Liver (tissue), 8 donors: ENCODE measurements at regions not wholly inside any gene's neighbourhood (a gene's known extent, or its start where the extent isn't known, plus 50 kb on each side); places are given as distances from the start of the nearest gene placed in this dataset.

Source experiments
- DNase-seq: peaks from one replicate; pipeline ENCODE4 v3.0.0-alpha.2; 2017; ENCODE audit warnings: low spot score
- H3K27ac ChIP-seq, 2 donors: one replicate each; pipeline ENCODE4 v1.7.0; 2013; ENCODE audit warnings: inconsistent platforms in 2 of 2, low read length in 2 of 2, control low read depth in 1 of 2, low read depth in 1 of 2, mild to moderate bottlenecking in 1 of 2
- H3K27me3 ChIP-seq, 4 donors: one replicate each; pipeline versions ENCODE4 v1.6.1 to v1.7.0; 2013; ENCODE audit warnings: low read length in 3 of 4, inconsistent platforms in 1 of 4, mild to moderate bottlenecking in 1 of 4, moderate library complexity in 1 of 4; ENCODE audit not compliant: control insufficient read depth in 4 of 4, insufficient read depth in 4 of 4
- H3K36me3 ChIP-seq, 4 donors: one replicate each; pipeline versions ENCODE4 v1.6.1 to v1.7.0; 2013; ENCODE audit warnings: low read length in 3 of 4, mild to moderate bottlenecking in 3 of 4, low read depth in 1 of 4, moderate library complexity in 1 of 4; ENCODE audit not compliant: control insufficient read depth in 4 of 4, insufficient read depth in 3 of 4
- H3K4me1 ChIP-seq, 4 donors: one replicate each; pipeline versions ENCODE4 v1.6.1 to v1.7.0; 2013; ENCODE audit warnings: low read length in 3 of 4, mild to moderate bottlenecking in 3 of 4, moderate library complexity in 1 of 4; ENCODE audit not compliant: control insufficient read depth in 4 of 4, insufficient read depth in 4 of 4
- H3K4me3 ChIP-seq, 3 donors: one replicate each; pipeline versions ENCODE4 v1.6.1 to v1.7.0; 2013; ENCODE audit warnings: low read length in 3 of 3, control low read depth in 1 of 3, low read depth in 1 of 3, mild to moderate bottlenecking in 1 of 3
- H3K9ac ChIP-seq, 2 donors: one replicate each; pipeline ENCODE4 v1.7.0; 2013; ENCODE audit warnings: low read length in 2 of 2, mild to moderate bottlenecking in 2 of 2, moderate library complexity in 2 of 2, control low read depth in 1 of 2, low read depth in 1 of 2
- H3K9me3 ChIP-seq, 4 donors: one replicate each; pipeline versions ENCODE4 v1.6.1 to v1.7.0; 2013; ENCODE audit warnings: low read length in 3 of 4; ENCODE audit not compliant: control insufficient read depth in 4 of 4
- EGR1 ChIP-seq, 2 donors: IDR thresholded peaks; 2 replicates each; pipeline ENCODE4 v1.6.1; 2016 to 2018; ENCODE audit warnings: antibody characterized with exemption in 2 of 2, low read depth in 2 of 2
- FOXA1 ChIP-seq: IDR thresholded peaks from 2 replicates; pipeline ENCODE4 v1.6.1; 2016; ENCODE audit warnings: antibody characterized with exemption
- FOXA2 ChIP-seq: IDR thresholded peaks from 2 replicates; pipeline ENCODE4 v1.6.1; 2016; ENCODE audit warnings: antibody characterized with exemption
- GABPA ChIP-seq, 2 donors: IDR thresholded peaks in 1 of 2; conservative IDR thresholded peaks in 1 of 2; 2 replicates each; pipeline ENCODE4 v1.6.1; 2016; ENCODE audit warnings: antibody characterized with exemption in 2 of 2, mild to moderate bottlenecking in 1 of 2, moderate library complexity in 1 of 2
- HNF4G ChIP-seq: IDR thresholded peaks from 2 replicates; pipeline ENCODE4 v1.6.1; 2016; ENCODE audit warnings: antibody characterized with exemption
- JUND ChIP-seq, 2 donors: IDR thresholded peaks; 2 replicates each; pipeline ENCODE4 v1.6.1; 2016; ENCODE audit warnings: antibody characterized with exemption in 2 of 2
- RAD21 ChIP-seq, 2 donors: IDR thresholded peaks; 2 replicates each; pipeline ENCODE4 v1.6.1; 2016; ENCODE audit warnings: antibody characterized with exemption in 2 of 2, mild to moderate bottlenecking in 2 of 2
- SP1 ChIP-seq: IDR thresholded peaks from 2 replicates; pipeline ENCODE4 v1.6.1; 2018; ENCODE audit warnings: antibody characterized with exemption, mild to moderate bottlenecking
- TAF1 ChIP-seq: conservative IDR thresholded peaks from 2 replicates; pipeline ENCODE4 v1.6.1; 2016; ENCODE audit warnings: antibody characterized with exemption, mild to moderate bottlenecking
- YY1 ChIP-seq: IDR thresholded peaks from 2 replicates; pipeline ENCODE4 v1.6.1; 2016; ENCODE audit warnings: antibody characterized with exemption, mild to moderate bottlenecking
- WGBS: extraction: QIAGEN DNeasy Blood & Tissue Kit; methylation state at CpG from one replicate; pipeline ENCODE4 v1.1.7; 2013; 5-methylcytosine and 5-hydroxymethylcytosine counted together
- TF ChIP-seq, protein P1 (sequence below): IDR thresholded peaks from 2 replicates; pipeline ENCODE4 v1.6.1; 2016; ENCODE audit warnings: antibody characterized with exemption
- TF ChIP-seq, protein P2 (sequence below): fragments of 150-350 bp; IDR thresholded peaks from 2 replicates; pipeline ENCODE4 v1.5.1; 2017; ENCODE audit warnings: improper control_type of control experiment, low read depth, low read length; ENCODE audit not compliant: missing input control
- TF ChIP-seq, protein P3 (sequence below): IDR thresholded peaks from 2 replicates; pipeline ENCODE4 v1.6.1; 2016; ENCODE audit warnings: antibody characterized with exemption
- donor health status: healthy.
- donor health status: healthy.
- donor health status: healthy.
- donor health status: healthy.
- donor health status: healthy.

- no peak for TF ChIP-seq FOXA1
- TF ChIP-seq JUND (IDR thresholded peaks at IDR 0.05), result no peak
- no peak for TF ChIP-seq GABPA (IDR thresholded peaks at IDR 0.05 in 1 of 2, conservative IDR thresholded peaks at IDR 0.05 in 1 of 2)
- TF ChIP-seq, protein P1, sequence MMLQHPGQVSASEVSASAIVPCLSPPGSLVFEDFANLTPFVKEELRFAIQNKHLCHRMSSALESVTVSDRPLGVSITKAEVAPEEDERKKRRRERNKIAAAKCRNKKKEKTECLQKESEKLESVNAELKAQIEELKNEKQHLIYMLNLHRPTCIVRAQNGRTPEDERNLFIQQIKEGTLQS, result no peak
Measured at GRCh38 chr7:86928308-86928707, 131.1 kb downstream of the ELAPOR2 start (continued).

DNA sequence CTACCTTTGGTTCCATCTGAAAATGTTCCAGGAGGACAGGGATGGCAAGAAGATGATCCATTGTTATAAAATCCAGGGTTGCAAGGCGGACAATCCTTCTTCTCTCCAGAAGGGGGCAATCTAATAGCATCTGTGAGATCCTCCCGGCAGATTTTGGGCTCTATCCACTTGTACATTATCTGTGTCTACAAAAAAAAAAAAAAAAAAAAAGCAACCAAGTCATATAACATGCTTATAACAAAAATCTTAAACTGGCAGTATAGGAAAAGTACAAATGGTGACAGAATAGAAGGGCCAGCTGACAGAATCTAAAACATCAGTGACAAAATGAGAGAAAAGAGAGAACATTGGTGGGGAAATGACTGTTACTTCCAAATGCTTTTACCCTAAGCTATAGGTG lies 132.7 kb downstream of the ELAPOR2 start:
- no peak for DNase-seq
- Histone ChIP-seq H3K4me3 (no peak overlapping the region), H3K36me3 (no peaks in the 10 kb centered on the region), H3K4me1 (no peaks in the 10 kb centered on the region), H3K9me3 (no peaks in the 10 kb centered on the region), H3K27ac (no peak overlapping the region), H3K27me3 (peaks cover 0 to 4% (median 0%) of the 10 kb centered on the region in 4 donors), H3K9ac (no peak overlapping the region)
- TF ChIP-seq, protein P2, sequence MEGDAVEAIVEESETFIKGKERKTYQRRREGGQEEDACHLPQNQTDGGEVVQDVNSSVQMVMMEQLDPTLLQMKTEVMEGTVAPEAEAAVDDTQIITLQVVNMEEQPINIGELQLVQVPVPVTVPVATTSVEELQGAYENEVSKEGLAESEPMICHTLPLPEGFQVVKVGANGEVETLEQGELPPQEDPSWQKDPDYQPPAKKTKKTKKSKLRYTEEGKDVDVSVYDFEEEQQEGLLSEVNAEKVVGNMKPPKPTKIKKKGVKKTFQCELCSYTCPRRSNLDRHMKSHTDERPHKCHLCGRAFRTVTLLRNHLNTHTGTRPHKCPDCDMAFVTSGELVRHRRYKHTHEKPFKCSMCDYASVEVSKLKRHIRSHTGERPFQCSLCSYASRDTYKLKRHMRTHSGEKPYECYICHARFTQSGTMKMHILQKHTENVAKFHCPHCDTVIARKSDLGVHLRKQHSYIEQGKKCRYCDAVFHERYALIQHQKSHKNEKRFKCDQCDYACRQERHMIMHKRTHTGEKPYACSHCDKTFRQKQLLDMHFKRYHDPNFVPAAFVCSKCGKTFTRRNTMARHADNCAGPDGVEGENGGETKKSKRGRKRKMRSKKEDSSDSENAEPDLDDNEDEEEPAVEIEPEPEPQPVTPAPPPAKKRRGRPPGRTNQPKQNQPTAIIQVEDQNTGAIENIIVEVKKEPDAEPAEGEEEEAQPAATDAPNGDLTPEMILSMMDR, result peak; percentile 61
- TF ChIP-seq FOXA2 (no peak), RAD21 (IDR thresholded peaks at IDR 0.05) (peak; percentile 70 to 77)
- WGBS, result 7% methylated on average over 2 of the region's 2 CpGs

GRCh38 chr7:86925221-86925620 lies 134.2 kb downstream of the ELAPOR2 start:
- no peaks in the 10 kb centered on the region for H3K36me3 ChIP-seq
- no peak overlapping the region for H3K4me3 ChIP-seq
- H3K4me1 ChIP-seq, result no peaks in the 10 kb centered on the region
- no peaks in the 10 kb centered on the region for H3K9me3 ChIP-seq
- 79% methylated on average over 1 of the region's 1 CpG for WGBS
- no peak overlapping the region for H3K9ac ChIP-seq
- H3K27ac ChIP-seq, result no peak overlapping the region
- no peaks in the 10 kb centered on the region for H3K27me3 ChIP-seq
- no peak for DNase-seq
- TF ChIP-seq HNF4G (no peak), TAF1 (no peak), YY1 (no peak), JUND (IDR thresholded peaks at IDR 0.05) (no peak), EGR1 (IDR thresholded peaks at IDR 0.05; ENCODE audit: low read depth in 2 of 2) (no peak), FOXA1 (no peak), SP1 (no peak), RAD21 (IDR thresholded peaks at IDR 0.05) (no peak)
- TF ChIP-seq, protein P3, sequence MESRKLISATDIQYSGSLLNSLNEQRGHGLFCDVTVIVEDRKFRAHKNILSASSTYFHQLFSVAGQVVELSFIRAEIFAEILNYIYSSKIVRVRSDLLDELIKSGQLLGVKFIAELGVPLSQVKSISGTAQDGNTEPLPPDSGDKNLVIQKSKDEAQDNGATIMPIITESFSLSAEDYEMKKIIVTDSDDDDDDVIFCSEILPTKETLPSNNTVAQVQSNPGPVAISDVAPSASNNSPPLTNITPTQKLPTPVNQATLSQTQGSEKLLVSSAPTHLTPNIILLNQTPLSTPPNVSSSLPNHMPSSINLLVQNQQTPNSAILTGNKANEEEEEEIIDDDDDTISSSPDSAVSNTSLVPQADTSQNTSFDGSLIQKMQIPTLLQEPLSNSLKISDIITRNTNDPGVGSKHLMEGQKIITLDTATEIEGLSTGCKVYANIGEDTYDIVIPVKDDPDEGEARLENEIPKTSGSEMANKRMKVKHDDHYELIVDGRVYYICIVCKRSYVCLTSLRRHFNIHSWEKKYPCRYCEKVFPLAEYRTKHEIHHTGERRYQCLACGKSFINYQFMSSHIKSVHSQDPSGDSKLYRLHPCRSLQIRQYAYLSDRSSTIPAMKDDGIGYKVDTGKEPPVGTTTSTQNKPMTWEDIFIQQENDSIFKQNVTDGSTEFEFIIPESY, result no peak
- TF ChIP-seq, protein P1, result no peak
- TF ChIP-seq, protein P2, result no peak
